HuH-7.5 (cell line): ENCODE measurements at regions not wholly inside any gene's neighbourhood (a gene's known extent, or its start where the extent isn't known, plus 50 kb on each side); places are given as distances from the start of the nearest gene placed in this dataset.

Experiments used
- DNase-seq: peaks from one replicate; pipeline ENCODE4 v3.0.0; 2011; ENCODE audit warnings: low spot score

DNA sequence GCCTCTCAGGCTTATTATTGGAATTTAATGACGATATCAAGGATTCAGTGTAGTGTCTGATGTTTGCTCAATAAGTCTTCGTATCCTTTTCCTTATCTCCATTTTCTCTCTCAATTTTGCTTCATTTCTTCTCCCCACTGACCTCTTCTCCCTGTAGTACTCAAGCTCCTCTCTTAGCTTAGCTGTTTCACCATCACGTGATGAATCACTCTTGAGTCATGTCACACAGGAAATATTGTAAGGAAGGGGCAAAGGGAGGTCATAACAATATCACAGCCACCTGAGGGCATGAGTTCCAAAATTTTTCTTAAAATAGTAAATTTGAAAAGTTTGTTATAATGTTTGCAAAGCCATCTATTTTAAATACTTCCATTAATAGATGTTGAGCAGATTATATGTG is 392.2 kb upstream of the MARCKS start:
- no peak for DNase-seq

DNA sequence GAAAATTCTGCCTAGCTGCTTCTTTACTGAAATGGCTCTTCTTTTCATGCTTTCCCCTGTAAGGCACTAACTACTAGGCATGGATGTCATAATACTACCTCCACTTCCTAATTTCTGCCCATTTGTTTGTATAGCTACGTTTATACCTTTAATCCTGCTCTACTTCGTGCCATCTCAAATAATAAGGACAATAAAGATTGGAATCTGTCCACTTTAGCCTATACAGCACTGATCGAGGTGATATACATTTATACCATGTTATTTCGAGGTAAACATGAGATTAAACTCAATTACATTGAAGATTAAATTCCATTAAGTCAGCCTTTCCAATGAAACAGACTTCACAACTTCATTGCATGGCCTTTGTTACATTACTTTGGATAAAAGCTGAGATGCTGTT is 390.6 kb upstream of the MARCKS start:
- DNase-seq, result no peak

DNA sequence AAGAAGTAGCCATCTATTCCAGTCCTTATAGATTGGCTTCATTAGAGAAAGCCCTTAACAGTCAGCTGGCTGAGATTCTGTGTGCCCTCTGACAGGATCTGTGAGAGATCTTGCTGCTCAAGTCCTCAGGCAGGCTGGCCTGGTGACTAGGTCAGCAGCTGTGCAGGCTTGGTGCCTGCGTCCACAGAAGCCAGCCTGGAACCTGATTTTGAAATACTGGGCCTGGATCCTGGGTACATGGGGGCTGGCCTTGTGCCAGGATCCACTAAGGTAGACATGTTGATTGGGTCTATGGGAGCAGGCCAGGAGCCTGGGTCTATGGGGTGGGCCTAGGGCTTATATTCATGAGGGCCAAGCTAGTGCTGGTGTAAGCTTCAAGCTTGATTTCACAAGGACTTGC is 381.8 kb upstream of the MARCKS start:
- no peak for DNase-seq

DNA sequence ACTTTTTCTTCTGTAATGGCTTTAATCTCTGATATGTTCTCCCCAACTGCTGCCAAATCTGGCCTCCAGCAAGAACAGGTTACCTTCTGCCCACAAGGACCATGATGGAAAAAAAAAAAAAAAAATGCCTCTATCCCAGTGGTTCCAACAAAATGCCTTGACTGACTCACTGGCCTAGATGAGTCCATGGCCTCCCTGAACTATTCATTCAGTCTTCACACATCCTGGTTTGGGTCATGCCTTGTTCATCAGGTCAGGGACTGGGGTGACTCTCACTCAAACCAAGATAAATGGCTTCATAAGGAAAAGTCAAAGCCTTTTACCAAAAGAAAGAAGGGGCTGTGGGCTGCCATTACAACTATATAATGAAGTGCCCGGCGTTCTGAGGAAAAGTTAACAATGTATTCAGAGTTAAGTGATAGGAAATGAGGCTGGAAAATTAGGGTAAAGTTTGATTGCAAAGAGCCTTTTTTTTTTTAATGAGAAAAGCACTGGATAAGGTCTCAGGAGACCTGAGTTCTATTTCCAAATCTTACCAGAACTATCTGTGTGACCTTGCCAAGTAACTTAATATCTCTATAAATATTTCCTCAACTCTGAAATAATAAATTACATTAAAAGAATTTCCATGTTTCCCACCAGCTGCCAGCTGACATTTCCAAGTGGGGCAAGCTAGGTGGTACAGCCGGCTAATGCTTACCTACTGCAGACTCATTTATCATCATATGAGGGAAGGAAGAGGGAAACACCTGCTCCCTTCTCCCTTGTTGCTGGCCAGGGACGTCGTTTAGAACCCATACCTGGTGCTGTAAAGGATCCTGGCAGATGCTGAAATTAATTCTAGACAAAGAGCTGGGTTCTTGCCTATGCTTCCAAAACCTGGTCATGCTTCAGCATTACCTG is 380.0 kb upstream of the MARCKS start:
- no peak for DNase-seq

DNA sequence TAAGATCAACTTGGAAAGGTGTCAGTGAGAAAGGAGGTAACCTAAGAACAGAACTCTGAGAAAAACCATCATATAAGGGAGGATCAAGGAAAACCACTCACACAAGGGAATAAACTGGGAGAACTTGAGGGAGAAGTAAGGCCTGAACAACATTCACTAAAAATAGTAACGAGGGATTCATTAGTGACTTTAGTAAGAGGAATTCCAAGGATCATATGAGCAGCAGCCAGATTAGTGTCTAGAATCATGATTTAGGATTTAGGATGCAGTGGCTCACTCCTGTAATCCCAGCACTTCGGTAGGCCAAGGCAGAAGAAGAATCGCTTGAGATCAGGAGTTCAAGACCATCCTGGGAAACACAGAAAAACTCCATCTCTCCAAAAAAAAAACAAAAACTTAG is 376.5 kb upstream of the MARCKS start:
- DNase-seq, result no peak

DNA sequence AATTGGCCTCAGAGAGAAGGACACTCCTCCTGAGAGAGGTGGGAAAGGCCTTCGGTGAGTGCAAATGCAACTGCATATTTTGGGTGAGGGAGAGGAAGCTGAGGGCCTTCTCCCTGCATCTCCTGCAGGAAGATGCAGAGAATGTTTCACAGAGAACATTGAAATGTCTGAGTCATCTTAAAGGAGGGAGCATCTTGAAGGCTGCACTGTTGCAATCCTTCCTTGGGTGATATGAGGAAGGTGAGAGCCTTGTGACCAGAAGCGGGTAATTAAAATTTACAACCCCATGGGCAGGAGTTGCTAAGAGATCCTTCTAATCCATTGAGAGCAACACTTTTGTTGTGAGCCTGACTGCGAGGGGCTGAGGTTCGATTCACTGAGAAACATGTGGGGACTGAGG is 375.7 kb upstream of the MARCKS start:
- no peak for DNase-seq

DNA sequence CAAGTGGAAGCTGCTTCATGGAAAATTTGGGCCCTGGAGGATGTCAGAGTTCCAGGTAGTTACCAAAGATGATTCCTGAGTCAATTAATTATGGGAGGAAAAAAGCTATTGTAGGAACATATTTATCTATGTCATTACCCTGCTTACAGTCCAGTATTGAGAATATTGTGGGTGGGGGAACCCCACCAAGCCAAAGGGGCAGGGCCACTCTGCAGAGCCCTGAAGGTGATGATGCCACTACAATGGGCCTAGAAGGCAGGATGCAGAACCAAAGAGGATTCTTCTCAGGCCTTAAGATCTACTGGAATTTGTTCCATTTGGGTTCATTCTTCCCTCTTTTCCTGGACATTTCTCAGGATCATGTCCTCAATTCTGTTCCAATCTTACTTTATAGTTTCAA is 375.2 kb upstream of the MARCKS start:
- DNase-seq, result no peak

DNA sequence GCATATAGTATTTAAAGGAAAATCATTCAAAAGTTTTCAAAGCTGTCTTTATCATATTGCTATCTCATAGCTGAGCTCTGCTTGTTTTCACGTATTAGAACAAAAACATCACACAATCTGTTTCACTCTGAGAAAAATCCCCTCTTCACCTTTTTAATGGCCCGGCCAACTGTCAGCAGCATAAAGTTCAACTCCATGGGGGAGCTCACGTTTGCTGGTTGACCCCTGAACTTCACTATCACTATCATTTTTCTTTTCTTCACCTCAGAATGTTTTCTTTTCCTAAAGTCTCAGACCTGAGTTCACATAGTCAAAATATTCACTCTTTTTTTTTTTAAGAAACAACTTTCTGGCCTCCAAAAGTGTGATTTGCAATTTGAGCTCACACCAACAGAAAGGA is 374.4 kb upstream of the MARCKS start:
- no peak for DNase-seq

DNA sequence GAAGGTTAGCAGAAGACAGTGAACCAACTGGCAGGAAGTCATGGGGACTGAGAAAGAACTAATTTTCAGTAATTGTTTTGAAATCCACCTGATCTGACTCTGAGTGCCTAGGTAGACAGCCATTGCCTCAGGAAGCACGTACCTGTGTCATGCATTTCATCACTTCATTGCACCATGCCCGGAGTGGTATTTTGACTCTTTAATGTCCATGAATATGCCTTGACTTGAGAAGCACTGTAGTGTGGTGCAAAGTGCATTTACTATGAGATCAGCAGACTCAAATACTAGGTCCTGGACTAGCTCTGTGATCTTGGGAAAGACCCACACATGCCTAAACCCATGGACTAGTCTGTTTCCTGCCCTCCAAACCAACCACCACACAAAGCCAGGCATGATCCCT is 370.9 kb upstream of the MARCKS start:
- no peak for DNase-seq

DNA sequence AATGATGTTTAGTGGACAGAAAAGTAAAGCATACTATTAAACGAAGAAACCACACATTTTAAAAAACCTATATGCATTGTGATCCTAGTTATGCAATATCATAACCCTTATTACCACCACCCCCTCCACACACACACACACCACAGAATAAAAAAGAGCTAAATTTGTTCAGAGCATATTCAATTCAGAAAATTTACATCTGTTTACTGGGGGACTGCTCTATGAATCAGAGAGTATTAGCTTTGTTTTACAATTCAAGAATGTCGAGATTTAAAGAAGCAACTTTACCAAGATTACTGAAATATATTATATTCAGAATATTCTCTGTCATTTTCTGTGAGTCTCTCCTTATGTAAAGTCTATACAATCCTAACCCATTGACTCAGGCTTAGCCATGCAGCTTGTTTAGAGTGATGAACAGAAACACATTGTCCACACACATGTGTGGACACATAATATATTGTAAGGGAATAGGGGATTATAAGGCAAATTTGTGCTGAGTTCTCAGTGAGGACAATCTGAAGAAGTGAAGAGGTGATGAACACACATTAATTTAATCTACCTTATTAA is 369.6 kb upstream of the MARCKS start:
- no peak for DNase-seq

DNA sequence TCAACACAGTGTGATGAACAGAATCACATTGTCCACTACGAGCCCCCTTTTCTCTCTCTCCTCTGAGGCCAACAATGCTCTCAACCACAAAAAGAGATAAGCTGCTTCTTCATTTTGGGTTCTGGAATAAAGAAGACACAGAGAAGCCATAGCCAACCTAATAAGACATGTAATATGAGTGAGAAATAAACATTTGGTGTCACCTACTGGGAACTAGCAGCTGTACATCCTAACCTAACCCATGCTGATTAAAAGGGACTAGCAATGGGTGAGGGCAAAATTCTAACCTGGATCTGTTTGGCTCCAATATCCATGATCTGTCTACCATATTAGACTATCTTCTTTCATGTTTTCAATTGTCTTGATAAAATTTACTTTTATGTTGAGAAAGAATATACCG is 369.1 kb upstream of the MARCKS start:
- no peak for DNase-seq

DNA sequence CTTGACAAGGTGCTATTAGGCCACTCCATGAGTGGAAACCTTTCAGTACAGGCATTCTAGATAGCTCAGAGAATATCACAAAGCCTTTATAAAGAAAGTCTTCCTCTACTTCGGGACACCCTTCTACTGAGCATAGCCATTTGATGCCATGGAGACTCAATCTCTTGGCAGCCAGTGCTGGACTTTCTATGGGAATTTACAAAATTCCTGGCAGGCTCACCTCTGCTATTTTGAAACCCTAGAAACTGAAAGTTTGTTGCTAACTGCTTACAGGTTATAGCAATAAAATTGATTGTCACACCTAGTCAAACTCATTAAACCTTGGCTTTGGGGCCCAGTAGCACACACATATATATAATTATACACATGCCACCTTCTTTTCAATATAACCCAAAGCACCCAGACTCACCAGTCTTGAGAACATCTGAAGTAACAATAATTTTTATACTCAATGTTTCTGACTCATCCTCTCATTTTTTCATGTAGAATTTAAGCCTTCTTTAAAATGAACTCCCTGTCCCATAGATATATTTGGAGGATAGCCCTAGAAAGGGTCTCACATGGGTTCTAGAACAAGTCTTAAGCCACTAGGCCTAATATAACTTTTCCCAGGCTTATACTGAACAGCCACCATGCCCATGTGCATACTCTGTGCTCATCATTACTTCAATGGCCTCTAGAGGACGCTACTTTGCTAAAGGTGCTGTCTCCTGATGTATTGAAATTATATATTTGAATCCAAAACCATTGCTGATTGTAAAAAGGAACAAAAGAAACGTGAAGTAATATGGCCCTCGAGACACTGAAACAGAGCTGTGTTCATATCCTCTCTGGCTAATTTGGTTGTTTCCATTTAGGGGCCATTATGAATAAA is 368.1 kb upstream of the MARCKS start:
- no peak for DNase-seq

DNA sequence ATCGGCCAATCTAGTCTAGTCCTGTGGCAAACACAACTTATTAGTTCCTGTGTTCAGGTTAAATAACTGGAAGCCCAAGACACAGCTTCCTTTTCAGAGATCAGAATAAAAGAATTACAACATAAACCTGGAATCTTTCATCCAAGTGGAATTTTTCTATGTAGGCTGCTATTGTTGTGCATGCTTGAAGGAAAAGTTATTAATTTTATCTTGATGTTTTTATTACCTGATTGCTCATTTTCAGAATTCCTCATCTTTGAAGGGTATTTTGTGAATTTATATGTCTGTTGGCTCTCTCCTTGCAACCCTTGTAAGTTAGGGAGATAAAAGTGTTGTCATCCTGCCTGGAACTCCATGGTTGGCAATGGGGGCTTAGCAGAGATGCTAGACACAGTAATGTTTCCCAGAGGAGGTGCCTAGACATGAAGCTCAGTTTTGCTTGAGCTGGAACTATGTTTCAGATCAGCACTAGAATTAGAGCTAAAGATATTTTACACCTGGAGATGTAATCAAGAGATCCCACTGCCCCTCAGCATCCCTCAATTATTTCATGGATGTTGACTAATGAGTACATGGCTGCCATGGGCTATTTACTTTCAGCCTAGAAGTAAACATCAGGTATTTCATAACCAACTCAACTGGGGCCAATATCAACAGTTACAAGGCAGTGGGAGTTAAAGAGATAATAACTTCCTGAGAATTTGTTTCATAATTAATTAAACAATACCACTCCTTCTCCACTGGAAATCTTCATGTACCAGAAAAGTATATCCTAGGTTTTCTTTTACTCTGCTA is 367.0 kb upstream of the MARCKS start:
- DNase-seq, result peak; percentile 19

DNA sequence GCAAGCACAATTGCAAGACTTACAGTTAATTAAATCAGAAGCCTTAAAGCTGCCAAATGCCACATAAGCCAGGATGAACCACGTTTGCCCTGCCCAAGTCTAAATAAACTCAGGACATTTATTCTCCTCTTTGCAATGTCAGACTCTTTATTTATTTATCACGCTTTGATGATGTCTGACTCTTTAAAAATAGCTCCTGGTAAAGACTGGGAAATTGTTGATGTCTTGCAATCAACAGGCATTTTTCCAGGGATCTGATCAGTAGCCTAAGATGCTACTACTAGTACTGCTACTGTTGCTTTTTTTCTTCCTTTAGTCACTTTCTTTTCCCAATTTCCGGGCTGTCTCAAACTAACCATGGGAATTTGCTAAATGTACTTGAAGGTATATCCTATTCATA is 365.8 kb upstream of the MARCKS start:
- DNase-seq, result no peak

DNA sequence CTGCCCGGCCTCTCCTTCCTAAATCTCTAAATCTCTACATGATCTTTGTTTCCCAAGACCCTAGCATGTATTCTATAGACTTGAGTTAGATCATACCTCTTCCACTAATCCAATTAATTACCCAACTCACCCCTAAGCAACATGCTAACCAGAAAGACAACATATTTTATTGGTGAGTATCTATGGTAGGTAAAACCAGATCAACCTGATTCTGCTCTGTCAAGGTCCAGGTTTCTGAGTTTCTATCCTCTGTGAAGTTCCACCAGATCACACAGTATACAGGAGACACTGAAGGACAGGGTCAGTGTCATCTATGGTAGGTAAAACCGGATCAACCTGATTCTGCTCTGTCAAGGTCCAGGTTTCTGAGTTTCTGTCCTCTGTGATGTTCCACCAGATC is 363.2 kb upstream of the MARCKS start:
- DNase-seq, result no peak

DNA sequence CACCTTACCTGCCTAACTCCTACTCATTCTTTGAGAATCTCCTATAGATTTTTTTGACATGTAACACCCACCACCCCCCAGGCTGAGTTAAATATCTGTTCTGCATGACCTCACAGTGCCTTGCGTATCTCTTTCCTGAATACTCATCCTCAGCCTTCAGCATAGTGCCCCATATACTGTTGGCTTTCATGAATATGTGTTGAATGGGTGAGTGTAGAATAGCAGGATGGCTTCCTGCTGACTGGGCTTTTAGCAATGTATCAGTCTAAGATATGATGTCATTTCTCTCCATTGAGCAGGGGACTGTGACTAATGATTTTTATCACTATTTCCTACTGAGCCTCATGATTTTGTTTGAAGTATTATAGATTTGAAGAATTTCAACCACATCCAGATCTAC is 361.6 kb upstream of the MARCKS start:
- DNase-seq, result no peak

DNA sequence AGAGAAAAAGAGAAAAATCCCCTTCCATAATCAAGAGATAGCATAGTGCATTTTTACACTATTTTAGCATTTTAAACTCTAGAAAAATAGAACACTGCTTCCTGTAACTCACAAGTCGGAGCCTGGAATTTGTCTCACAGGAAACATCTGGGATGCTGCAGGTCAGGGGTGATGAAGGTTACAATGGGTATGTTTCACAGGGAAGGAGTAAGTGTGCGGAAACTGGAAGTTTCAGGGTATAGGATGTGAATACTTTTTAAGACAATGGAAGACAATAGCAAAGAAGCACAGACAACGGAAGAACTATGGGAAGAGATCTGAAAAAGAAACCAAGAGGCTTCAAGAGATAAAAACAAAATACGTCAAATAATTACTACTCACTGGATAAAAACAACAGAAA is 361.0 kb upstream of the MARCKS start:
- no peak for DNase-seq

DNA sequence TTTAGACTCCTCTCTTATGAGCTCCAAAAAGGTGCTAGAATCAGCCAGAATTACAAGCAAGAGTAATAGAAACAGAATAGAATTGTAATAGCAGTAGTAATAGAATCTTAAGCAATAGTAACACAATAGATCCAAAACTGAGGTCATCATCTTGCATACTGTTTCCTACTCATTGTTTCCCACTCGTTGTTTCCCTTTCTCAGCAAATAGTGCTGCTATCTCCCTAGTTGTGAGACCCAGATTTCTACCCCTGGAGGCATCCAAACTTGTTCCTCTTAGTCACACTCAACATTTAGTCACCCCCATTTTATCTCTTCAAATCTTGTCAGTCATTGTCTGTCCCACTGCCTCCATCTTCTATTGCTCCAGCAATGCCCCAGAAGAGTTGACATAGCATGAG is 356.9 kb upstream of the MARCKS start:
- DNase-seq, result no peak

DNA sequence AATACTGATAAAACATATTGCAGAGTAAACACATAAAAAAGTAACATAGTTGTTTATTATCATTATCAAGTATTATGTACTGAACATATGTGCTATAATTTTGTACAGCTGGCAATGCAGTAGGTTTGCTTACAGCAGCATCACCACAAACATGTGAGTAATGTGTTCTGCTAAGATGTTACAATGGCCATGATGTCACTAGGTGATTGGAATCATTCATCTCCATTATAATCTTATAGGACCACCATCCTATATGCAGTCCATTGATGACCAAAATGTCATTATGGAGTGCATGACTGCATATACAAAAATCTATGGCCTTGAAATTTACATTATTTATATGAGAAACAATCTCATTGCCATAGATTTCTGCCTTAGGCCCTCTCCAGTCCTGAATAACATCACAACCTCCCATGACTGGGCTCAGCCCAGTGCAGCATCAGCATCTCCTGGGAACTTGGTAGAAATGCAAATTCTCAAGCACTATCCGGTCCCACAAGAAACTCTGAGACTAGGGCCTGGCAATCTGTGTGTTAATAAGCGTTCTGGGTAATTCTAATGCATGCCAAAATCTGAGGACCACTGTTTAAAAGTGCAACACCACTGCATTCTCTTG is 352.0 kb upstream of the MARCKS start:
- no peak for DNase-seq

DNA sequence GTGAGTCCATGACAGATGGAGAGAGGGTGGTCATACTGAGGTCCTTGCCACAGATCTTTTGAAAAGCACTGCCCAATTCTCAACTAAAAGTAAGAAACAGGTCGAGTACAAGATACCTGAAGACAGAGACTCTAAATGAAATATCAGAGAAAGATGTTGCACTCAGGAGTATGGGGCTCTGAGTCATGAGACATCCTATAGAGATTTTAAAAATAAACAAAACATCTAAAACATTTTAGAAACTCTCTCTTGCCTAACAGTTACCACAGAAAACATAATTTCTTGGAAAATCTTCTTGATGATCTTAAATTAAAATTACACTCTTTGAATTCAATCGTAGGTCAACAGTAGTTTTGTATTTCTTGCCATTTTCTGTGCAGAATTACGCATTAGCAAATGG is 348.9 kb upstream of the MARCKS start:
- no peak for DNase-seq

DNA sequence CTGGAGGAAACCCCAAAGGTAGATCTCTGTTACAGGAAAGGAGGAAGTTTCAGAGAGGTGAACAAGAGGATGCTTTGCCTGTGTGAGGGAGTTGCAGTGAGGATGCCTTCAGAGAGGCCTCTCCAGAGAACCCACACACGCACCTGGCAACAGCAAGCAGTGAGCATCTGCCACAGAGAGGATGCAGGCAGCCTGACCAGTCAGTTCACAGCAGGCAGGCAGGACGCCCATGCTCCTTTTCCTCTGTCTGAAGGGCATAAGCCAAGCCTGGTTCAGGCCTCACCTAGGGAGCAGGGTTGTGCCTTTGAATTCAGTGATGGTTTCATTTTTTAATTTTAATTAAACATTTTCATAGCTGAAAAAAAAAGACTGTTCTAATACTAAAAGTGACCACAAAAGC is 346.0 kb upstream of the MARCKS start:
- DNase-seq, result no peak

DNA sequence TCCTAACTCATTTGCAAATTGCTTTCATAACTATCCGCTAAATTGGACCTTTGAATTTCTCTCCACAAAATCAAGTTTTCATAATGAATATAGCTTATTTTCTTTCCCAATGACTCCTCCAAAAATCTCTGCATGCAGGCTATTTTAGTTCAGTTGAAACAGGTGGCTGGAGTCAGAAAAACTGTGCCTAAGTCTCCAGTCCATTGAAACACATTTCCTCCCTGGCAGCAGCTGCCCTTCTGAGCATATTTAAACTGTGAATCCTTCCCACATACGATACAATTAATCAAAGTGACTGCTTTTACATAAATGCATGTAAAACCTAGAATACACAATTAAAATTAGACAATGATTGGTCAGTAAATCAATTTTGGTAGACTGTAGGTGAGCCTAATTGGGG is 344.6 kb upstream of the MARCKS start:
- no peak for DNase-seq
